ENCODE measurements at regions not wholly inside any gene's neighbourhood (a gene's known extent, or its start where the extent isn't known, plus 50 kb on each side); places are given as distances from the start of the nearest gene placed in this dataset.
"Not testable (repeated sequence)": the region's sequence is repeated elsewhere in the genome, so short reads cannot be mapped to it uniquely, and the experiment has no call there.

GRCh38 chr10:28763471-28764170 lies 86.3 kb downstream of the BAMBI start:
- H3K27me3 ChIP-seq (ENCODE audit: control insufficient read depth, insufficient read depth, low read length) = peaks cover 21% of the 10 kb centered on the region
- no peak overlapping the region for H3K27ac ChIP-seq (ENCODE audit: low read depth, low read length)
- no peak for TF ChIP-seq CTCF (IDR thresholded peaks at IDR 0.05; ENCODE audit: low read depth, low read length)
- ChIA-PET POLR2A (no interaction called here), CTCF (no interaction called here)
- no peaks in the 10 kb centered on the region for H3K9me3 ChIP-seq (ENCODE audit: control insufficient read depth, insufficient read depth, low read length)
- no peak for DNase-seq (ENCODE audit: low read depth, low spot score)
- no peak overlapping the region for H3K4me3 ChIP-seq (ENCODE audit: low read depth, low read length)

GRCh38 chr10:28765641-28766040 lies 88.3 kb downstream of the BAMBI start:
- no peak overlapping the region for H3K27ac ChIP-seq (ENCODE audit: low read depth, low read length)
- CTCF ChIA-PET = no interaction called here
- no peak for TF ChIP-seq CTCF (IDR thresholded peaks at IDR 0.05; ENCODE audit: low read depth, low read length)
- no peaks in the 10 kb centered on the region for H3K9me3 ChIP-seq (ENCODE audit: control insufficient read depth, insufficient read depth, low read length)
- no peak overlapping the region for H3K4me3 ChIP-seq (ENCODE audit: low read depth, low read length)
- POLR2A ChIA-PET = no interaction called here
- DNase-seq (ENCODE audit: low read depth, low spot score) = no peak
- peaks cover 21% of the 10 kb centered on the region for H3K27me3 ChIP-seq (ENCODE audit: control insufficient read depth, insufficient read depth, low read length)

GRCh38 chr10:28768227-28768626 lies 90.9 kb downstream of the BAMBI start:
- no peak overlapping the region for H3K27ac ChIP-seq (ENCODE audit: low read depth, low read length)
- ChIA-PET CTCF (no interaction called here), POLR2A (interaction anchor here (0.5 kb wide), 1 partner anchor 861 kb away, joined by 3 read pairs; no protein-coding TSS in a partner anchor)
- H3K4me3 ChIP-seq (ENCODE audit: low read depth, low read length) = no peak overlapping the region
- no peak for DNase-seq (ENCODE audit: low read depth, low spot score)
- peaks cover 14% of the 10 kb centered on the region for H3K27me3 ChIP-seq (ENCODE audit: control insufficient read depth, insufficient read depth, low read length)
- peaks cover 9% of the 10 kb centered on the region; the same call in 1 of the 2 replicates for H3K9me3 ChIP-seq (ENCODE audit: control insufficient read depth, insufficient read depth, low read length)
- TF ChIP-seq CTCF (IDR thresholded peaks at IDR 0.05; ENCODE audit: low read depth, low read length) = no peak

GRCh38 chr10:28769091-28769604 lies 91.8 kb downstream of the BAMBI start:
- no peak overlapping the region for H3K4me3 ChIP-seq (ENCODE audit: low read depth, low read length)
- CTCF ChIA-PET = interaction anchor here (0.9 kb wide), 1 partner anchor 9 kb away, joined by 3 read pairs; no protein-coding TSS in a partner anchor
- no peak for DNase-seq (ENCODE audit: low read depth, low spot score)
- H3K27ac ChIP-seq (ENCODE audit: low read depth, low read length) = no peak overlapping the region
- H3K9me3 ChIP-seq (ENCODE audit: control insufficient read depth, insufficient read depth, low read length) = peaks cover 9% of the 10 kb centered on the region; the same call in 1 of the 2 replicates
- peaks cover 11% of the 10 kb centered on the region for H3K27me3 ChIP-seq (ENCODE audit: control insufficient read depth, insufficient read depth, low read length)
- POLR2A ChIA-PET = no interaction called here
- no peak for TF ChIP-seq CTCF (IDR thresholded peaks at IDR 0.05; ENCODE audit: low read depth, low read length)

- H3K27me3 ChIP-seq (ENCODE audit: control insufficient read depth, insufficient read depth, low read length); H3K9me3 ChIP-seq (ENCODE audit: control insufficient read depth, insufficient read depth, low read length); H3K27ac ChIP-seq (ENCODE audit: low read depth, low read length); POLR2A ChIA-PET; CTCF ChIA-PET; H3K4me3 ChIP-seq (ENCODE audit: low read depth, low read length); DNase-seq (ENCODE audit: low read depth, low spot score): not testable (repeated sequence)
Observed at GRCh38 chr10:28771580-28772090, 94.3 kb downstream of the BAMBI start.
